C4-2B (cell line): ENCODE measurements at regions not wholly inside any gene's neighbourhood (a gene's known extent, or its start where the extent isn't known, plus 50 kb on each side); places are given as distances from the start of the nearest gene placed in this dataset.

ENCODE experiments used
- ZFX ChIP-seq: fragments of 450-650 bp; IDR thresholded peaks from 2 replicates; pipeline ENCODE4 v1.6.1; 2017
- TF ChIP-seq, protein P1 (sequence below): fragments of 450-650 bp; conservative IDR thresholded peaks from 2 replicates; pipeline ENCODE4 v1.5.1; 2017; ENCODE audit warnings: mild to moderate bottlenecking

DNA sequence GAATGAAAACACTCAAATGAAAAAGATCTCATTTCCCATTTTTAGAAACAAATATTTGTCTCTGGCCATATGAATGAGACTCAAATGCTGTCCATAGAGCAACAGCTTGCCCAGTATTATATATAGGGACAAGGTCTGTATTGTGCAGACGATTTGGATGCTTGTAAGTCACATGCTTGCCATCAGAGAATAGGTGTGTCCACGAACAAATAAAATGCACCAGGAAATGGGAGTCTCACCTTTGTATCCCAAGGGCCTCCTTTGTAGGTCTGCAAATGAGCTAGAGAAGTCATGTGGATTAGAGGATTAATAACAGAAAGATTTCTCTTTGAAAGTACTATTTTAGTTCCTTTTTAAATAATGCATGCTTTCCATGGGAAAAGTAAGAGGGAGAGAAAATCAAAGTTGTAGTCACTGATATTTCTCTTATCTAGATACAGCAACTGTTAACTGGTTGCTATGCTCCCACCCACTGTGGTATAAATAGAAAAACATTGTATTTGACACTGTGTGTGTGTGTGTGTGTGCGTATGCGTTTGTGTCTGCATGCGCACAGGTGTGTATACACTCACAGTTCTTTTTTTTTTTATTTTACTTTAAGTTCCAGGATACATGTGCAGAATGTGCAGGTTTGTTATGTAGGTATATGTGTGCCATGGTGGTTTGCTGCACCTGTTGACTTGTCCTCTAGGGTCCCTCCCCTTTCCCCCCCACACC, 383.4 kb upstream of the ARRDC4 start:
- TF ChIP-seq, protein P1, sequence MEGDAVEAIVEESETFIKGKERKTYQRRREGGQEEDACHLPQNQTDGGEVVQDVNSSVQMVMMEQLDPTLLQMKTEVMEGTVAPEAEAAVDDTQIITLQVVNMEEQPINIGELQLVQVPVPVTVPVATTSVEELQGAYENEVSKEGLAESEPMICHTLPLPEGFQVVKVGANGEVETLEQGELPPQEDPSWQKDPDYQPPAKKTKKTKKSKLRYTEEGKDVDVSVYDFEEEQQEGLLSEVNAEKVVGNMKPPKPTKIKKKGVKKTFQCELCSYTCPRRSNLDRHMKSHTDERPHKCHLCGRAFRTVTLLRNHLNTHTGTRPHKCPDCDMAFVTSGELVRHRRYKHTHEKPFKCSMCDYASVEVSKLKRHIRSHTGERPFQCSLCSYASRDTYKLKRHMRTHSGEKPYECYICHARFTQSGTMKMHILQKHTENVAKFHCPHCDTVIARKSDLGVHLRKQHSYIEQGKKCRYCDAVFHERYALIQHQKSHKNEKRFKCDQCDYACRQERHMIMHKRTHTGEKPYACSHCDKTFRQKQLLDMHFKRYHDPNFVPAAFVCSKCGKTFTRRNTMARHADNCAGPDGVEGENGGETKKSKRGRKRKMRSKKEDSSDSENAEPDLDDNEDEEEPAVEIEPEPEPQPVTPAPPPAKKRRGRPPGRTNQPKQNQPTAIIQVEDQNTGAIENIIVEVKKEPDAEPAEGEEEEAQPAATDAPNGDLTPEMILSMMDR: no peak
- TF ChIP-seq ZFX: no peak
